H1 (cell line): ENCODE measurements at regions not wholly inside any gene's neighbourhood (a gene's known extent, or its start where the extent isn't known, plus 50 kb on each side); places are given as distances from the start of the nearest gene placed in this dataset.

Experiments
- CTCF ChIA-PET: fragments of 300-600 bp; sonication (Branson Sonifier 250); formaldehyde crosslinking; loops from one replicate; lab custom pipeline; 2021; ENCODE audit not compliant: partially characterized antibody; lab: Charles Lee
- POLR2A ChIA-PET: fragments of 300-600 bp; sonication (Branson Sonifier 250); formaldehyde crosslinking; loops from one replicate; lab custom pipeline; 2021; ENCODE audit warnings: inconsistent platforms; ENCODE audit not compliant: partially characterized antibody; lab: Charles Lee
- DNase-seq, 2 experiments: peaks; one replicate each; pipeline versions ENCODE4 v3.0.0 to v3.0.0-alpha.2; 2010 to 2022; ENCODE audit warnings: low spot score in 2 of 2, low read depth in 1 of 2, mixed read lengths in 1 of 2
- FAIRE-seq: peaks from 2 replicates; lab custom pipeline; 2011; peaks lifted over from hg19 to GRCh38; lab: Jason Lieb, UNC
- H2AFZ ChIP-seq: 2 replicates; pipeline ENCODE4 v1.8.1; 2012; ENCODE audit warnings: low read length, inconsistent platforms
- H2AK5ac ChIP-seq: 2 replicates; pipeline ENCODE4 v1.6.1; 2013; ENCODE audit warnings: low read depth, low read length
- H2BK120ac ChIP-seq: replicated peaks from 2 replicates; pipeline ENCODE3; 2013; ENCODE audit warnings: low read depth, low read length, inconsistent platforms
- H2BK12ac ChIP-seq: 2 replicates; pipeline ENCODE4 v1.6.1; 2013; ENCODE audit warnings: low read depth, low read length
- H2BK15ac ChIP-seq: 2 replicates; pipeline ENCODE4 v1.6.1; 2013; ENCODE audit warnings: low read length
- H2BK20ac ChIP-seq: 2 replicates; pipeline ENCODE4 v1.6.1; 2013; ENCODE audit warnings: low read length
- H2BK5ac ChIP-seq: 2 replicates; pipeline ENCODE4 v1.6.1; 2013; ENCODE audit warnings: low read depth, low read length
- H3K14ac ChIP-seq: 2 replicates; pipeline ENCODE4 v1.6.1; 2013; ENCODE audit warnings: inconsistent platforms; ENCODE audit not compliant: insufficient read length
- H3K18ac ChIP-seq: 2 replicates; pipeline ENCODE4 v1.6.1; 2013; ENCODE audit warnings: low read length; ENCODE audit errors: extremely low read depth
- H3K23ac ChIP-seq: 2 replicates; pipeline ENCODE4 v1.6.1; 2013; ENCODE audit warnings: inconsistent platforms; ENCODE audit not compliant: insufficient read length
- H3K23me2 ChIP-seq: 2 replicates; pipeline ENCODE4 v1.6.1; 2013; ENCODE audit warnings: low read depth, low read length
- H3K27ac ChIP-seq: 2 replicates; pipeline ENCODE4 v1.6.1; 2011; ENCODE audit warnings: low read depth, low read length, inconsistent platforms
- H3K27me3 ChIP-seq, 4 experiments: replicated peaks in 1 of 4; 1 replicate in 1 of 4; 2 replicates in 3 of 4; pipeline versions ENCODE4 v1.6.1 to v1.8.1; 2011 to 2013; ENCODE audit warnings: low read length in 3 of 4, mild to moderate bottlenecking in 3 of 4, inconsistent platforms in 2 of 4, mixed read lengths in 2 of 4, moderate library complexity in 1 of 4; ENCODE audit not compliant: control insufficient read depth in 3 of 4, insufficient read depth in 3 of 4; ENCODE audit errors: extremely low read depth in 1 of 4
- H3K36me3 ChIP-seq, 4 experiments: 2 replicates each; pipeline versions ENCODE4 v1.6.1 to v1.8.1; 2011 to 2013; ENCODE audit warnings: mild to moderate bottlenecking in 4 of 4, low read length in 3 of 4, moderate library complexity in 2 of 4, control low read depth in 1 of 4, inconsistent platforms in 1 of 4; ENCODE audit not compliant: insufficient read depth in 4 of 4, control insufficient read depth in 2 of 4
- H3K4ac ChIP-seq: replicated peaks from 2 replicates; pipeline ENCODE3; 2013; ENCODE audit warnings: low read length, low read depth, mixed read lengths, inconsistent platforms; ENCODE audit not compliant: insufficient read length
- H3K4me1 ChIP-seq, 4 experiments: replicated peaks in 1 of 4; 1 replicate in 1 of 4; 2 replicates in 3 of 4; pipeline versions ENCODE4 v1.6.1 to v1.8.1; 2011 to 2013; ENCODE audit warnings: low read length in 3 of 4, inconsistent platforms in 2 of 4, mixed read lengths in 1 of 4; ENCODE audit not compliant: insufficient read depth in 4 of 4, control insufficient read depth in 3 of 4
- H3K4me2 ChIP-seq, 2 experiments: 2 replicates each; pipeline versions ENCODE4 v1.6.1 to v1.8.1; 2011 to 2013; ENCODE audit warnings: low read depth in 2 of 2, low read length in 2 of 2, control low read depth in 1 of 2, inconsistent platforms in 1 of 2, mild to moderate bottlenecking in 1 of 2; ENCODE audit not compliant: insufficient read depth in 1 of 2
- H3K4me3 ChIP-seq, 4 experiments: fragments of 200-600, 300-600 bp in 1 of 4; sonication (generic), shearing (Covaris generic), sonication (Bioruptor Twin) in 1 of 4; 2 replicates each; pipeline versions ENCODE4 v1.5.1 to v1.8.1; 2011 to 2016; ENCODE audit warnings: low read length in 4 of 4, low read depth in 3 of 4, control low read depth in 2 of 4, inconsistent platforms in 2 of 4, mild to moderate bottlenecking in 2 of 4, mixed read lengths in 1 of 4, moderate library complexity in 1 of 4; ENCODE audit not compliant: insufficient read depth in 2 of 4; ENCODE audit errors: extremely low read depth in 1 of 4
- H3K56ac ChIP-seq: replicated peaks from 2 replicates; pipeline ENCODE3; 2013; ENCODE audit warnings: low read depth, mild to moderate bottlenecking, mixed read lengths, low read length, inconsistent platforms; ENCODE audit not compliant: insufficient read length
- H3K79me1 ChIP-seq: 2 replicates; pipeline ENCODE4 v1.6.1; 2013; ENCODE audit warnings: low read depth, low read length, control low read depth
- H3K79me2 ChIP-seq, 2 experiments: 2 replicates each; pipeline versions ENCODE4 v1.6.1 to v1.8.1; 2012 to 2013; ENCODE audit warnings: low read length in 2 of 2, mild to moderate bottlenecking in 2 of 2, inconsistent platforms in 1 of 2; ENCODE audit not compliant: insufficient read depth in 2 of 2, control insufficient read depth in 1 of 2
- H3K9ac ChIP-seq, 4 experiments: replicated peaks in 1 of 4; 1 replicate in 1 of 4; 2 replicates in 3 of 4; pipeline versions ENCODE4 v1.6.1 to v1.8.1; 2011 to 2013; ENCODE audit warnings: low read depth in 3 of 4, low read length in 3 of 4, control low read depth in 2 of 4, mild to moderate bottlenecking in 2 of 4, moderate library complexity in 2 of 4, inconsistent platforms in 1 of 4; ENCODE audit errors: extremely low read depth in 1 of 4
- H3K9me3 ChIP-seq, 2 experiments: 2 replicates each; pipeline versions ENCODE4 v1.6.1 to v1.8.1; 2012 to 2013; ENCODE audit warnings: mild to moderate bottlenecking in 2 of 2, moderate library complexity in 2 of 2, control low read depth in 1 of 2, inconsistent platforms in 1 of 2, low read depth in 1 of 2, low read length in 1 of 2, mixed read lengths in 1 of 2; ENCODE audit not compliant: insufficient read depth in 2 of 2
- H4K20me1 ChIP-seq, 2 experiments: replicated peaks in 1 of 2; 2 replicates each; pipeline versions ENCODE3 to v1.8.1; 2011 to 2013; ENCODE audit warnings: inconsistent platforms in 2 of 2, low read length in 2 of 2, mild to moderate bottlenecking in 1 of 2; ENCODE audit not compliant: insufficient read depth in 2 of 2, control insufficient read depth in 1 of 2
- H4K5ac ChIP-seq: 2 replicates; pipeline ENCODE4 v1.6.1; 2013; ENCODE audit warnings: low read length, low read depth, mixed read lengths, inconsistent platforms; ENCODE audit not compliant: insufficient read length
- H4K8ac ChIP-seq: 2 replicates; pipeline ENCODE4 v1.8.0; 2013; ENCODE audit warnings: mild to moderate bottlenecking, moderate library complexity, low read length, inconsistent platforms; ENCODE audit not compliant: insufficient read depth; ENCODE audit errors: extremely low read depth
- H4K91ac ChIP-seq: replicated peaks from 2 replicates; pipeline ENCODE3; 2013; ENCODE audit warnings: low read length, mixed read lengths, inconsistent platforms; ENCODE audit not compliant: insufficient read length
- ATF3 ChIP-seq: IDR thresholded peaks from 2 replicates; pipeline ENCODE4 v1.6.1; 2011; ENCODE audit warnings: low read depth, mild to moderate bottlenecking, low read length; ENCODE audit not compliant: insufficient read depth
- EP300 ChIP-seq, 2 experiments: IDR thresholded peaks; 1 replicate in 1 of 2; 2 replicates in 1 of 2; pipeline ENCODE4 v1.6.1; 2011 to 2012; ENCODE audit warnings: low read depth in 2 of 2, low read length in 2 of 2, mild to moderate bottlenecking in 2 of 2, borderline replicate concordance in 1 of 2, inconsistent platforms in 1 of 2, moderate library complexity in 1 of 2
- HDAC2 ChIP-seq, 2 experiments: fragments of 300-600 bp in 1 of 2; sonication (generic) in 1 of 2; IDR thresholded peaks; 2 replicates each; pipeline ENCODE4 v1.6.1; 2011 to 2012; ENCODE audit warnings: low read depth in 2 of 2, low read length in 2 of 2, mild to moderate bottlenecking in 2 of 2, moderate library complexity in 2 of 2, borderline replicate concordance in 1 of 2, inconsistent platforms in 1 of 2
- HDAC6 ChIP-seq: IDR thresholded peaks from one replicate; pipeline ENCODE4 v1.7.1; 2012; ENCODE audit warnings: low read depth, mild to moderate bottlenecking, inconsistent platforms, low read length, moderate library complexity
- JUND ChIP-seq: IDR thresholded peaks from 2 replicates; pipeline ENCODE4 v1.6.1; 2011; ENCODE audit warnings: mild to moderate bottlenecking, improper control_type of control experiment, low read length
- KDM1A ChIP-seq: fragments of 200-600, 300-600 bp; sonication (generic); IDR thresholded peaks from 2 replicates; pipeline ENCODE4 v1.7.1; 2016; ENCODE audit warnings: mild to moderate bottlenecking, low read length, borderline replicate concordance
- NANOG ChIP-seq: IDR thresholded peaks from 2 replicates; pipeline ENCODE4 v1.6.1; 2011; ENCODE audit warnings: low read length, low read depth, mild to moderate bottlenecking, inconsistent platforms; ENCODE audit not compliant: insufficient read depth, poor library complexity, severe bottlenecking
- RAD21 ChIP-seq, 2 experiments: IDR thresholded peaks in 1 of 2; conservative IDR thresholded peaks in 1 of 2; 2 replicates each; pipeline ENCODE4 v1.6.1; 2011; ENCODE audit warnings: low read depth in 2 of 2, low read length in 2 of 2, improper control_type of control experiment in 1 of 2, inconsistent platforms in 1 of 2, mild to moderate bottlenecking in 1 of 2, moderate library complexity in 1 of 2
- SIRT6 ChIP-seq: IDR thresholded peaks from one replicate; pipeline ENCODE4 v1.7.1; 2012; ENCODE audit warnings: low read length, inconsistent platforms
- SP1 ChIP-seq: IDR thresholded peaks from 2 replicates; pipeline ENCODE4 v1.6.1; 2011; ENCODE audit warnings: low read depth, low read length
- SP4 ChIP-seq: IDR thresholded peaks from 2 replicates; pipeline ENCODE4 v1.6.1; 2012; ENCODE audit warnings: low read length, inconsistent platforms
- TBP ChIP-seq: IDR thresholded peaks from 2 replicates; pipeline ENCODE4 v1.6.1; 2011; ENCODE audit warnings: low read depth, low read length, improper control_type of control experiment
- WGBS, 2 experiments: shearing (Covaris generic) in 1 of 2; methylation state at CpG; one replicate each; pipeline versions ENCODE4 v1.1.6 to v1.1.7; 2013 to 2015; ENCODE audit warnings: low lambda C conversion rate in 2 of 2, mixed read lengths in 2 of 2, inconsistent platforms in 1 of 2, low coverage in 1 of 2, missing lambda C conversion rate in 1 of 2; ENCODE audit not compliant: insufficient replicate concordance in 2 of 2, insufficient coverage in 1 of 2, insufficient read length in 1 of 2; ENCODE audit errors: extremely low coverage in 1 of 2, missing lambda C conversion rate in 1 of 2; 5-methylcytosine and 5-hydroxymethylcytosine counted together
- TF ChIP-seq, protein P1 (sequence below): IDR thresholded peaks from 2 replicates; pipeline ENCODE4 v1.6.1; 2012; ENCODE audit warnings: inconsistent platforms

DNA sequence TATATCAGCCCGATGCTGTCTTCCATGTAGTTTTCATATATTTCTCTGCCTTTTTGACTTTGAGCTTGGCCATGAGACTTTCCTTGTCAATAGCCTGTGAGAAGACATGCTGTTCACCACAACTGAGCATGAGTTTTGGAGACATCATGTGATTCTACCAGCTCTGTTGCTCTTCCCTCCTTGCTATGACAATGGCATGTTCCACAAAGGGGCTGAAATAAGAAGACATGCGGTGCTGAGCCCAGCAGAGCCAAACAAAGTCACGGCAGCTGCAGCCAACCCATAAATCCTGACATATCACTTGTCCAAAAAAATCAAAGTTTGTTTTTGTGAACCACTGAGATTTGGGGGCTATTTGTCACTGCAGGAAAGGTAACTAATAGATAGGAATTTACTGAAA is 343.4 kb upstream of the KITLG start:
- Histone ChIP-seq H3K14ac (no peak overlapping the region), H2BK20ac (no peak overlapping the region), H3K9me3 (0 out of 4 replicates have a peak, but pooled peaks cover 0 to 2% of the 10 kb centered on the region in 2 experiments), H2BK5ac (no peak overlapping the region), H3K79me2 (no peaks in the 10 kb centered on the region), H4K5ac (no peak overlapping the region), H3K4ac (no peak overlapping the region), H3K4me1 (peaks cover 3 to 5% (median 3%) of the 10 kb centered on the region in 4 experiments; a peak in 4 of 7 replicates), H3K27me3 (peaks cover 0 to 1% (median 0%) of the 10 kb centered on the region in 4 experiments; a peak in 1 of 7 replicates), H3K23ac (no peak overlapping the region), H3K4me3 (no peak overlapping the region), H2BK120ac (no peak overlapping the region), H3K4me2 (no peak overlapping the region), H2BK12ac (no peak overlapping the region), H3K23me2 (no peaks in the 10 kb centered on the region), H3K36me3 (no peaks in the 10 kb centered on the region), H3K9ac (no peak overlapping the region), H3K27ac (no peak overlapping the region), H2AFZ (no peak overlapping the region), H3K79me1 (no peaks in the 10 kb centered on the region), H4K8ac (no peak overlapping the region), H3K56ac (no peak overlapping the region), H3K18ac (no peak overlapping the region), H2AK5ac (no peak overlapping the region), H4K91ac (no peak overlapping the region), H2BK15ac (no peak overlapping the region), H4K20me1 (no peaks in the 10 kb centered on the region)
- 98% methylated on average over 3 of the region's 3 CpGs; no CpG with 5 or more reads in 1 of the 2 experiments for WGBS, 2 experiments
- ChIA-PET POLR2A (no interaction called here), CTCF (no interaction called here)
- no peak for FAIRE-seq
- DNase-seq = no peak
- TF ChIP-seq HDAC6 (no peak), TBP (no peak), EP300 (IDR thresholded peaks at IDR 0.05; ENCODE audit: borderline replicate concordance in 1 of 2, low read depth in 2 of 2, low read length in 2 of 2) (no peak), SIRT6 (no peak), SP4 (no peak), SP1 (no peak), HDAC2 (IDR thresholded peaks at IDR 0.05; ENCODE audit: borderline replicate concordance in 1 of 2, low read depth in 2 of 2, low read length in 2 of 2) (no peak), KDM1A (no peak), NANOG (no peak), JUND (no peak), RAD21 (IDR thresholded peaks at IDR 0.05 in 1 of 2, conservative IDR thresholded peaks at IDR 0.05 in 1 of 2; ENCODE audit: low read depth in 2 of 2, low read length in 2 of 2) (no peak), ATF3 (no peak)
- TF ChIP-seq, protein P1, sequence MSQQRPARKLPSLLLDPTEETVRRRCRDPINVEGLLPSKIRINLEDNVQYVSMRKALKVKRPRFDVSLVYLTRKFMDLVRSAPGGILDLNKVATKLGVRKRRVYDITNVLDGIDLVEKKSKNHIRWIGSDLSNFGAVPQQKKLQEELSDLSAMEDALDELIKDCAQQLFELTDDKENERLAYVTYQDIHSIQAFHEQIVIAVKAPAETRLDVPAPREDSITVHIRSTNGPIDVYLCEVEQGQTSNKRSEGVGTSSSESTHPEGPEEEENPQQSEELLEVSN = no peak
